ENCODE measurements at regions not wholly inside any gene's neighbourhood (a gene's known extent, or its start where the extent isn't known, plus 50 kb on each side); places are given as distances from the start of the nearest gene placed in this dataset.

- Histone ChIP-seq H3K27ac (no peak overlapping the region), H3K36me3 (replicated peaks in 1 of 2; ENCODE audit: insufficient read depth in 1 of 2, low read depth in 2 of 2) (no peaks in the 10 kb centered on the region), H3K4me3 (no peak overlapping the region), H3K4me1 (peaks cover 13% of the 10 kb centered on the region), H3K27me3 (peaks cover 0 to 8% of the 10 kb centered on the region in 2 donors), H3K9me3 (no peaks in the 10 kb centered on the region)
- ATAC-seq (peak; percentile 65), DNase-seq (peak; percentile 71 to 82 (median 76))
- TF ChIP-seq POLR2A (IDR thresholded peaks at IDR 0.05) (no peak), CTCF (IDR thresholded peaks at IDR 0.05) (peak; percentile 71 to 94 (median 76))
- intact Hi-C loops (cut with DNase I), result loop anchor here (10.0 kb wide), 1 partner anchor 482 kb away; no protein-coding TSS in a partner anchor
- WGBS, 2 donors, result 32 to 63% methylated on average over 8 to 25 of the region's 26 CpGs
These were observed 208.0 kb downstream of the TFCP2L1 start for GRCh38 chr2:121076885-121077549.

DNA sequence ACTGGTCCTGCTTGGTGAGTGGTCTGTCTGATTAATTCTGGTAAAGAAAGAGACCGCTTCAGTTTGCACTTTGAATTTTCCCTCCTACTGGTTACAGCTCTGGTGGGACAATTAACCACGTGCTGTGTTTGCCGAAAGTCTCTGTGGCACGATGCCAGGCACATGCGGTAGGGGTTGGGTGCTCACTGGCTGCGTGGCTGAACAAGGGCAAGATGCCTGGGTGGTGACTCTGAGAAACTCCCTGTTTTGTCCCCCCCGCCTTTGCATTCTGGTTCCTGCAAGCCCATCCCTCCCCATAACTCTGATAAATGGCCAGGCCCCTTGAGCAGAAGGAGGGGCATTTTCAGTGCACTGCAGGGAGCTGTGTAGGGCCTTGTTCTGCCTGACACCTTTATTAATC lies 206.1 kb downstream of the TFCP2L1 start:
- H3K27ac ChIP-seq, result no peak overlapping the region
- H3K4me1 ChIP-seq, result peaks cover 13% of the 10 kb centered on the region
- DNase-seq, result no peak
- no peaks in the 10 kb centered on the region for H3K9me3 ChIP-seq
- H3K36me3 ChIP-seq (replicated peaks in 1 of 2; ENCODE audit: insufficient read depth in 1 of 2, low read depth in 2 of 2), result no peaks in the 10 kb centered on the region
- TF ChIP-seq CTCF (IDR thresholded peaks at IDR 0.05) (no peak), POLR2A (IDR thresholded peaks at IDR 0.05) (no peak)
- 64 to 80% methylated on average over 2 to 7 of the region's 7 CpGs for WGBS, 2 donors
- intact Hi-C loops (cut with DNase I), result loop anchor here (10.0 kb wide), 1 partner anchor 484 kb away; no protein-coding TSS in a partner anchor
- no peak overlapping the region for H3K4me3 ChIP-seq
- peaks cover 0 to 12% of the 10 kb centered on the region in 2 donors for H3K27me3 ChIP-seq
- no peak for ATAC-seq

DNA sequence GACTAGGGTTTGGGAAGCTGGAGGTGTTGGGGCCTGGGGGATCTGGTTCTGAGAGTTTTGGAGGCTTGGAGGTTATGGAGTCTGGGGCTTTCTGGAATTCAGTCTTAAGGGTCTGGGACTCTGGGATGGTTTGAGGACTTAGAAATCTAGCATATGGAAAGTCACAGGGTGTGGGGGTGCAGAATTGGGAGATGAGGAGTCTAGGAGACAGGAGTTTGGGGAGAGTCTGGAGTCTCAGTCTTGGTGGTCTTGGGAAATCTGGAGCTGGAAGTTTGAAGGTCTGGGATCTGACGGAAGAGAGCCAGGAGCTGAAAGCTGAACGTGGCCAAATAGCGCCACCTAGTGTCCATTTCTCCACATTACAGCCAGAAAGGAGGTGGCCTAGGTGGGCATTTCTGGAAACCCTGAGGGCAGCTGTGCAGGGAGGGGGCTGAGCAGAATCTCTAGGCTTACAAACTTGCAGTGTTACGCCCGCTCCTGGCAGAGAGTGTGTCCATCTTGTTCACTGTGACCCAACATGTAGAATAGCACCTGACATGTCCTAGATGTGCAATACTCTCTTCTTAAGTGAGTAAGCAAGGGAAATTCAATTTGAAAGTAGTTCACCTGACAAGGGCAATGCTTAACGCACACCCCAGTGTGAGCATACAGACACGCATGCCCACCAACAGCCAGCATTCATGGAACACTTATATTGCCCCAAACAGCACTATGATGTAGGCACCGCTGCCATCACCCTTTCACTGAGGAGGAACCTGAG lies 204.8 kb downstream of the TFCP2L1 start:
- H3K4me1 ChIP-seq, result peaks cover 4% of the 10 kb centered on the region
- no peak overlapping the region for H3K27ac ChIP-seq
- H3K4me3 ChIP-seq, result no peak overlapping the region
- WGBS, 2 donors, result 19 to 22% methylated on average over 6 to 8 of the region's 8 CpGs
- no peaks in the 10 kb centered on the region for H3K36me3 ChIP-seq (replicated peaks in 1 of 2; ENCODE audit: insufficient read depth in 1 of 2, low read depth in 2 of 2)
- ATAC-seq (peak; percentile 38), DNase-seq (peak; percentile 60 to 74 (median 66))
- peaks cover 0 to 8% of the 10 kb centered on the region in 2 donors for H3K27me3 ChIP-seq
- intact Hi-C loops (cut with DNase I), result loop anchor here (5.0 kb wide), 1 partner anchor 383 kb away; no protein-coding TSS in a partner anchor
- TF ChIP-seq POLR2A (IDR thresholded peaks at IDR 0.05) (no peak), CTCF (IDR thresholded peaks at IDR 0.05) (peak; percentile 81 to 93 (median 88))
- H3K9me3 ChIP-seq, result no peaks in the 10 kb centered on the region

DNA sequence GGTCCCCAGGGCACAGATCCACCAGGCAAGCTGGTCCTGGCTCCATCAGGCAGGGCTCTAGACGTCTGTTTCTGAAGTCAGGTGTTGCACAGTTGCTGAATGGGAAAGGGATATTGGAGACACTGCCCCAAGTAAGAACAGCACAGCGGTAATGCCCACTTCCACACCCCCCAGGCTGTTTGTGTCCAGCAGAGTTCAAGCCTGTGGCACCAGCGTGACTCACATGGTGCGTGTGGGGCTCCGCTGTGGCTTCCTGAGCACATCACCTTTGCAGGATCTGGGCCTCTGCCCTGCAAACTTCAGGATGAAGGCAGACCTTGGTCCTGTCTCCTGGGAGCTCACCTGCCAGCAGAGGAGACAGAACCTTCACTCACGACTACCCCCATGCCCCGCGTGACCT lies 203.3 kb downstream of the TFCP2L1 start:
- H3K4me3 ChIP-seq, result no peak overlapping the region
- no peaks in the 10 kb centered on the region for H3K4me1 ChIP-seq
- ATAC-seq (no peak), DNase-seq (no peak)
- intact Hi-C loops (cut with DNase I), result loop anchor here (5.0 kb wide), 1 partner anchor 384 kb away; no protein-coding TSS in a partner anchor
- no peaks in the 10 kb centered on the region for H3K9me3 ChIP-seq
- H3K27ac ChIP-seq, result no peak overlapping the region
- no peaks in the 10 kb centered on the region for H3K36me3 ChIP-seq (replicated peaks in 1 of 2; ENCODE audit: insufficient read depth in 1 of 2, low read depth in 2 of 2)
- WGBS, 2 donors, result 73 to 79% methylated on average over 8 of the region's 8 CpGs
- H3K27me3 ChIP-seq, result peaks cover 0 to 8% of the 10 kb centered on the region in 2 donors
- TF ChIP-seq POLR2A (IDR thresholded peaks at IDR 0.05) (no peak), CTCF (IDR thresholded peaks at IDR 0.05) (no peak)
